SU-DHL-6 (cell line): ENCODE measurements at regions not wholly inside any gene's neighbourhood (a gene's known extent, or its start where the extent isn't known, plus 50 kb on each side); places are given as distances from the start of the nearest gene placed in this dataset.

Source experiments
- EZH2phosphoT487 ChIP-seq: fragments of 200-600 bp; sonication (generic), shearing (Covaris generic); conservative IDR thresholded peaks from 2 replicates; pipeline ENCODE4 v1.6.1; 2018; ENCODE audit warnings: mild to moderate bottlenecking, antibody characterized with exemption, low read length, moderate library complexity, mixed read lengths
- TF ChIP-seq, protein P1 (sequence below): fragments of 200-600 bp; sonication (generic); IDR thresholded peaks from one replicate; pipeline ENCODE4 v1.5.1; 2017; ENCODE audit warnings: antibody characterized with exemption, mild to moderate bottlenecking, low read length, moderate library complexity; ENCODE audit not compliant: insufficient read depth, poor library complexity, severe bottlenecking

DNA sequence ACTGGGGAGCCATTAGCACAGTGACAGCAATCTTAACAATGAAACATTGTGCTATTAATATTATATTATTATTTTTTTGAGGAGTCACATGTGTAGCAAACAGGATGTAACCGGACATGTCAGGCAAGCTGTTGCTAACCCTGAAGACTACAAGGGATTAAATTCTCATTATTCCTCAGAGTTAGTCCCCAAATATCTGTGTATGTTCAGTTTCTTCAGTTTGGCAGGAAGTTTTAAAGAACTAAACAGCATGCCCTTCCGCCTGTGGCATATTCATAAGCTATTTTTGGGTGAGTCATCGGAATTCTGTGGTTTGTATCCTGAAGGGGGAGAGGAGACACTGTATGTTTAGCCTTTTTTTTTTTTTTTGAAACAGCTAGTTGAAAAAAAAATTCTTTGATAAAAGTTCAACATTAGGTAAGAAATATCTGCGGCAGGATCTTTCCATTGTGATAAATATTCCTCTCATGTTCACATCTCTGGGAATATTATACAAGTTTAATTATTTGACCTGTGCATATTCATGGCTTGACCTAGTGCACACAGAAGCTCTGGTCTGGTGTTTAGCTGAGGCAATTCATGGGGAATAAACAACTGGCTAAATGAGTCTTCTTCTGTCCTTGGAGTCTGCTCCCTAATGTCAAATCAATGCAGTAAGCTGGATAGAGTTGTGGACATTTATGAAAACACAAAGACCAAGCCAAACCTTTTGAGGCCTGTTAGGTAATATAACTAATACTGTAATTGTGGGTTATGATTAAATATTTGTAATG, 202.7 kb upstream of the CDKN2B start:
- TF ChIP-seq, protein P1, sequence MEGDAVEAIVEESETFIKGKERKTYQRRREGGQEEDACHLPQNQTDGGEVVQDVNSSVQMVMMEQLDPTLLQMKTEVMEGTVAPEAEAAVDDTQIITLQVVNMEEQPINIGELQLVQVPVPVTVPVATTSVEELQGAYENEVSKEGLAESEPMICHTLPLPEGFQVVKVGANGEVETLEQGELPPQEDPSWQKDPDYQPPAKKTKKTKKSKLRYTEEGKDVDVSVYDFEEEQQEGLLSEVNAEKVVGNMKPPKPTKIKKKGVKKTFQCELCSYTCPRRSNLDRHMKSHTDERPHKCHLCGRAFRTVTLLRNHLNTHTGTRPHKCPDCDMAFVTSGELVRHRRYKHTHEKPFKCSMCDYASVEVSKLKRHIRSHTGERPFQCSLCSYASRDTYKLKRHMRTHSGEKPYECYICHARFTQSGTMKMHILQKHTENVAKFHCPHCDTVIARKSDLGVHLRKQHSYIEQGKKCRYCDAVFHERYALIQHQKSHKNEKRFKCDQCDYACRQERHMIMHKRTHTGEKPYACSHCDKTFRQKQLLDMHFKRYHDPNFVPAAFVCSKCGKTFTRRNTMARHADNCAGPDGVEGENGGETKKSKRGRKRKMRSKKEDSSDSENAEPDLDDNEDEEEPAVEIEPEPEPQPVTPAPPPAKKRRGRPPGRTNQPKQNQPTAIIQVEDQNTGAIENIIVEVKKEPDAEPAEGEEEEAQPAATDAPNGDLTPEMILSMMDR: no peak
- TF ChIP-seq EZH2phosphoT487: no peak
